ENCODE measurements at regions not wholly inside any gene's neighbourhood (a gene's known extent, or its start where the extent isn't known, plus 50 kb on each side); places are given as distances from the start of the nearest gene placed in this dataset.

GRCh38 chr2:149990965-149991364 lies 403.4 kb upstream of the MMADHC start:
- no peak overlapping the region for H3K27ac ChIP-seq
- TF ChIP-seq ZFX (IDR thresholded peaks at IDR 0.05; ENCODE audit: borderline replicate concordance) (no peak), CTCF (IDR thresholded peaks at IDR 0.05) (no peak)

- no peak for TF ChIP-seq ZFX (IDR thresholded peaks at IDR 0.05; ENCODE audit: borderline replicate concordance)
- TF ChIP-seq CTCF (IDR thresholded peaks at IDR 0.05): no peak
- peak overlapping the region; percentile 13; the same call in 1 of the 2 replicates for H3K27ac ChIP-seq
Observed at GRCh38 chr2:149989447-149990063, 402.0 kb upstream of the MMADHC start.

GRCh38 chr2:149988361-149988760 lies 400.8 kb upstream of the MMADHC start:
- no peak overlapping the region for H3K27ac ChIP-seq
- no peak for TF ChIP-seq ZFX (IDR thresholded peaks at IDR 0.05; ENCODE audit: borderline replicate concordance)
- no peak for TF ChIP-seq CTCF (IDR thresholded peaks at IDR 0.05)

GRCh38 chr2:149986861-149987260 lies 399.3 kb upstream of the MMADHC start:
- no peak for TF ChIP-seq CTCF (IDR thresholded peaks at IDR 0.05)
- no peak for TF ChIP-seq ZFX (IDR thresholded peaks at IDR 0.05; ENCODE audit: borderline replicate concordance)
- H3K27ac ChIP-seq: no peak overlapping the region

- TF ChIP-seq CTCF (IDR thresholded peaks at IDR 0.05) (no peak), ZFX (IDR thresholded peaks at IDR 0.05; ENCODE audit: borderline replicate concordance) (no peak)
- H3K27ac ChIP-seq: no peak overlapping the region
Observed at GRCh38 chr2:149984311-149984710, 396.7 kb upstream of the MMADHC start.

GRCh38 chr2:149972066-149972465 lies 384.5 kb upstream of the MMADHC start:
- H3K27ac ChIP-seq: no peak overlapping the region

More at GRCh38 chr2:149972066-149972465, 384.5 kb upstream of the MMADHC start:
- TF ChIP-seq CTCF (IDR thresholded peaks at IDR 0.05) (no peak), ZFX (IDR thresholded peaks at IDR 0.05; ENCODE audit: borderline replicate concordance) (no peak)
